Epidermal melanocyte (primary cell): ENCODE measurements at regions not wholly inside any gene's neighbourhood (a gene's known extent, or its start where the extent isn't known, plus 50 kb on each side); places are given as distances from the start of the nearest gene placed in this dataset.

Experiments
- DNase-seq: peaks from one replicate; pipeline ENCODE4 v3.0.0; 2011; ENCODE audit warnings: low spot score; ENCODE audit not compliant: insufficient read length

DNA sequence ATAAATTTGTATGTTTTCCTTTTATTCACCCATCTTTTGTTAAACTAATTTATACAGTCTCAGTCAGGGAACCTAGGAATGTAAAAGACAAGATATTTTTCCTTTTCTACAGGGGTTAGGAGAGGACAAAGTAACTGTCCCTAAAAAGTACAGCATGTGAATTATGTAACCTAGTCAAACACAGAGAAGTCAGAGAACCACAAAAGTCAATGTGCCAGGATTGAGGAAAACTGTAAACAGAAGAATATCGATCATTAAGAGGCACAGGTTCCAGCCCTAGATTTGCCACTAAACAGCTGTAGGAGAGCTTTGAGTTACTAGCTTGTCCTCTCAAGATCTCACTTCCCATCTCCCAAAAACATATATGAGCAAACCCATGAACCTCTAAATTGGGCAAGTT lies 550.9 kb upstream of the FAT3 start:
- no peak for DNase-seq

DNA sequence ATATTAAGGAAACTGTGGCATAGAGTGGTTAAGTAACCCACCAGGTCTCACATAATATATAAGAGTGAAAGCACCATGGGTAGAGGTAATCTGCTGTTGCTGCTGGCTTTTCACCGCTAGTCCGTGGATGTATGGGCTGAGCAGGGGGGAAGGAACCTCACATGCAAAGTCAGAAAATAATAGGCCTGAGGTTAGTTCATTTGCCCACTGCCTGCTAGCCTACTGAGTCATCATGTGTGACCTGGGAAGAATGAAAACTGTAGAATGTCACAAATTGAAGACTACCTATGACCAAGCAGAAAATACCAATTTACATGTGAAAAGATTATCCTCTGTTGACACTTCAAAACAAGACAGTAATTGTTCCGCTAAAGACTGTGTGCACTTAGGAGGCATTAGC lies 560.1 kb upstream of the FAT3 start:
- DNase-seq, result no peak

GRCh38 chr11:91660036-91660435 lies 564.6 kb upstream of the FAT3 start:
- no peak for DNase-seq

DNA sequence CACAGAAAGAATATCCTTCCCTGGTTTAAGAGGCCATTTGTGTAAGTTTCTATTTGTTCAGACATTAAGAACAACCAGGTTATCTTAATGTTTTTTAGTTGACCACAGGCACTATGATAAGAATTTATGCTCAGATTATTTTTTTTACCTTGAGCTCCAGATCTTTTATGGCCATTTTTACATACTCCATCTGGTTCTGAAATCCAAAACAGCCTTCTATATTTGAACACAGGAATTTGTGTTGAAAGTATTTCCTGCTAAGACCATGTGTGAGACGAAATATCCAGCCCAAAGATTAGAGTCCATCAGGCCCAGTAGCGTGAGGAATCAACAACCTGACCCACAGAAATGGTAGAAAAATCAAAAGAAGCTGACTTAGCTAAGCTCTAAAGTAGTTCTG lies 569.9 kb upstream of the FAT3 start:
- no peak for DNase-seq

- DNase-seq, result no peak
These were observed 571.4 kb upstream of the FAT3 start for GRCh38 chr11:91653079-91653754.

DNA sequence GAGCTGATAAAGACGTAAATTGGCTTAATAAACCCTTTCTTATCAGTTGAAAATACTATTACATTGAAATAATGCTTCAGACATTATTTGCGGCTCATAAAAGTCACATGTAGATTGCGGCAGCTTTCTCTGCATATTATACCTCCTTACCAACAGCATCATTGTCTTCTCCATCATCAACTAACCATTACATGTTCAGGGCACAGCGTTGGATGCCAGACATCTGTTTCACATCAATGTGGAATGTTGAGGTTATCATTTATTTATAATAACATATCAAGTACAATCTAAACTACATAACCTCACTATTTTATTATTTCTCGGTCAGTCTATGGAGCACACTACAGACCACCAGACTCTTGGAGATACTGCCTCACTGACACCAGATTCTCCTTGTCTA lies 573.8 kb upstream of the FAT3 start:
- DNase-seq, result no peak

DNA sequence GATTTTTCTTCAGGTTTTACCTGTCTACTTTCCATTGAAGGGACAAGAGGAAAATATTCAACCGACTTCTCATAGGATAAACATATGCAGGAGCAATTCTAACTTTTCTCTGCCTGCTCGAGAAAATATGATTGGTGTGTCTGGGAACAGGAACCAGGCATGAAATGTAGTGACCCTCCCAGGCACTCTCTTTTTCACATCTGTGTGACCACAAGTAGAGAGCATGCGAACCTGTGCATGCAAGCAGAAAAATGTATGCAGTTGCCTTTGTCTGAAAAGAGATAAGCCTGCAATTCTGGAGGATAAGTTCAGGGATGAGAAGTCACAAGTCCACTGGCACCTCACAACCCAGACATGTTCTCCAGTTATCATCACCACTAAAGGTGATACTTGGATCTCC lies 583.5 kb upstream of the FAT3 start:
- DNase-seq, result no peak

DNA sequence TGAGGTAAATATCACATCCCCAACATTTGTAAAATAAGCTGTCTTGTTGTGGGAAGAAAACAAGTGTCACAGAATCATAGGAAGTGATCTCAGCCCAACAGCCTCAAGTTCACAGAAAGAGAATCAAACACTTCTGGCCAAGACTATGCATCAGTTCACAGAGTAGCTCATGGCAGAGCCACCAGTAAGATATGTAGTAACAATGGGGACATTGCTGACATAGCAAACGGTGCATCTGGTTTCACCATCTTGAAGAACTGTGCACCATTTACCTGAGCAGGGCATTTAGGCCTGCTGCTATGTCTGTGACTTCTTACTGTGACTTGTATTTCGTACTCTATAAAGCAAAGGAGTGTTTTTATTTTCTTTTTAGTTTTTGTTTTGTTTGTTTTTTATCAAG lies 585.3 kb upstream of the FAT3 start:
- DNase-seq, result no peak

DNA sequence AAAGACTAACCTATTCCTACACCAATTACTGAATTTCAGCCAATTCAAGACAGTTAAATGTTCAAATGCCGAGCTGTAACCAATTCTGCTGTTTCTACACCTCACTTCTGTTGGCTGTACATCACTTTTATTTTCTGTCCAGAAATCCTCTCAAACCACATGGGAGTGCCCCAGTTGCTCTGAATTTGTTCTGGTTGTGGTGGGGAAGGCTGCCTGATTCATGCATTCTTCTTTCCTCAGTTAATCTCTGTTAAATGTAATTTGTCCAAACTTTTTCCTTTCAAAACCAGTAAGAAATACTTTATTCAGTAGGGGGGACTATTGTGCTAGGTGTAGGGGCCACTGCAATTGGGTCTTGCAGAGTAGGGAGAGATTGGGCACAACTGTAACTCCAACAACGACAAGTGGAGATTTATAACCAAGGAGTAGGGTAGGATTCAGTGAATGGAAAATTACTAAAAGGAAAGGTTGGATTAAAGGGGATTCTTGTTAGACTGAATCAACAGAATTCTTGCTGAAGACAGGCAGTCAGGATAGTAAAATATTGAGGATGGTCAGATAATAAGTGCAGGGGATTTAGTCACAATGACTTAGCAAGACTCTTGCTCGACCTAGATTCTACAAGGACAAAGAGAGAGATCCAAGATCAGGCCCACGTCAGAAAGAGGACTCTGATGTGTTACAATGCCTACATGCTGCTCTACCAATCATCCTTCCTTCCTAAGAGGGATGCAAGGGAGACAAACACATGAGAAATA lies 593.5 kb upstream of the FAT3 start:
- no peak for DNase-seq

GRCh38 chr11:91625495-91625894 lies 599.1 kb upstream of the FAT3 start:
- DNase-seq, result no peak

DNA sequence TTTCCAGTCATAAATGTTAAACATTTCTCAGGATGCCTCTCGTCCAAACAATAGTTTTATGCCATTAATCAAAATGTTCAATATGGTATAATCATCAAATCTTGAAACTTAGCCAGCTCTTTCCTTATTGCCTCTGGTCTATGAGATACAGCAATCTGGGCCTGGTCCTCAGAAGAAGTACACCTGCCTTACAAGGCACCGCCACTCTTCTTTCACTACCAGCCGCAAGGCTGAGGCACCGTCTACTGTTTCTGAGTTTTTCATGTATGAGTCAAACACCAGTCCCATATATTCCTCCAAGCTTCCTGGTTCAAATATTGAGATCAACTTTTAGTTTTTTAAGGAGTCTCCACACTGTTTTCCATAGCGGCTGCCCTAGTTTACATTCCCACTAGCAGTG lies 600.6 kb upstream of the FAT3 start:
- no peak for DNase-seq

DNA sequence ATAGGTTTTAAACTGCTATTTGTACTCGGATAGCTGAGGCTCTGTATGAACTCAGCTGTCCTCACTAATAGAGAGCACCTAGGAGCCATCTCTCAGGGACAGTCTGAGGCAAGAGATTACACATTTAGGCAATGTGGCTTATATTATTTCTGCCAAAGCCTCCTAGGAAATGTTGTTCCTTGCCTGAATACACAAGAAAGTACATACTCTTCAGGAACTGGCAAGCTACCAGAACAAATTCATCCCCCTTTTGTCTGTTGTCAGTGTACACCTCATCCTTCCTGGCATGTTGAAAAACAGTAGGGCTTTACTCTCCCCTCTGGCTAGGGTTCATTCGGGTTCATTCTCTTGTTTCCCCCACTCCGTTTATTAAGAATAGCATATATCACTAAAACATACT lies 615.9 kb upstream of the FAT3 start:
- DNase-seq, result no peak

GRCh38 chr11:91596111-91596510 lies 628.5 kb upstream of the FAT3 start:
- no peak for DNase-seq

DNA sequence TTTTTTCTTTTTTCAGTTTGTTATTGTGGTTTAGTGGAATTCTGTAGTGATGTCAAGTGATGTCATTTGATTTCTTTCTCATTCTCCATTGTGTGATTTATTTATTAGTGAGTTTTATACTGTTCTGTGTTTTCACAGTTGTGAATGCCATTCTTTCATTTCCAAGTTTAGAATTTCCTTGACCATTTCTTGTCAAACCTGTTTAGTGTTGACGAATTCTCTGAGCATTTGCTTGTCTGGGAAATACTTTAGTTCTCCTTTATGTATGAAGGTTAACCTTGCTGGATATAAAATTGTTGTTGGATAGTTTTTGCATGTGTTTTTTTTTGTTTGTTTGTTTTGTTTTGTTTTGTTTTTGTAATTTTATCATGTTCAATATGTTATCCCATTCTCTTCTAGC lies 633.6 kb upstream of the FAT3 start:
- no peak for DNase-seq

DNA sequence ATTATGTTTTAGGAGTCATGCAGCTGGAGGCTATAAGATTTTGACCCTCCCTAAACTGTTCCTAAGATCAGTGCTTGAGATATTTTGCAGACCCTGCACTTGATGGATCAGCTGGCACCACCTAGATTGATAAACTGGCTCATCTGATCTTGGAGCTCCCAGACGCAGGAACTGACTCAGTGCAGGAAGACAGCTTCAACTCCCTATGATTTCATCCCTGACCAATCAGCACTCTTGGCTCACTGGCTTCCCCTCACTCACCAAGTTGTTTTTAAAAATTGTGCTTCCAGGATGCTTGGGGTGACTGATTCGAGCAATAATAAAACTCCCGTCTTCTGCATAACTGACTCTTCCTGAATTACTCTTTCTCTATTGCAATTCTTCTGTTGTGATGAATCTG lies 637.5 kb upstream of the FAT3 start:
- DNase-seq, result no peak

DNA sequence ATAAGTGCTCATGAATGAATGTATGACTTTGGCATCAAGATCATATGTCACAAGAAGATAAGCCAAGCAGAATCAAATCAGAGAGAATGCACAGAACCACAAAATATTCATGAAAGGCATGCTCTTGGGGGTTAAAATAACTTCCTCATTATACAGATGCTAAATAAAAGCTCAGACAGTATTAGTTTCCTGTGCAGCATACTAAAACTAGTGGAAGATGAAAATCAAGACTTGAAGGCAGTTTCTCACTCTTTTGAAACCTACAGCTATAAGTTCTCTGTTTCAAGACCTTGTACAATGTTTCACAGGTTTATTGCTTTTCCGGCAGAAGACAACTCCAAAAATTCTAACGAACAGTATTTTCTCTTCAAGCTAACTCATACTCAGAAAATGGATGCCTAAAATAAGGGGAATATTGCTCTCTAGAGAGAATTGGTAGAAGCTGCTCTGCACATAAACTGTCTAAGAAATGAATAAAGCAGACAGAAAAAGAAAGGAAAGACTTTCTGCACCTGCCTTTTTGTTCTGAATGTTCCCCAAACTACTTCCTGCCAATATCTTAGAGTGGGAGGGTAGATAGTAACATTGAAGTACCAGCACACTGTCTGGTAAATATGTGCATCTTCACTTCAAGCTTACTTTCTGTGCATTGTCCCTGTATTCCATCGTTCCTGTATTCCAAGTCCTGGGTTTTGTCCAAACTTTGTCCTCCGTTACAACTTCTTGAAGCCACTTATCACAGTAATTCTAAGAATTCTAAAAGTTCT lies 639.4 kb upstream of the FAT3 start:
- no peak for DNase-seq

GRCh38 chr11:91563176-91563575 lies 661.4 kb upstream of the FAT3 start:
- no peak for DNase-seq

DNA sequence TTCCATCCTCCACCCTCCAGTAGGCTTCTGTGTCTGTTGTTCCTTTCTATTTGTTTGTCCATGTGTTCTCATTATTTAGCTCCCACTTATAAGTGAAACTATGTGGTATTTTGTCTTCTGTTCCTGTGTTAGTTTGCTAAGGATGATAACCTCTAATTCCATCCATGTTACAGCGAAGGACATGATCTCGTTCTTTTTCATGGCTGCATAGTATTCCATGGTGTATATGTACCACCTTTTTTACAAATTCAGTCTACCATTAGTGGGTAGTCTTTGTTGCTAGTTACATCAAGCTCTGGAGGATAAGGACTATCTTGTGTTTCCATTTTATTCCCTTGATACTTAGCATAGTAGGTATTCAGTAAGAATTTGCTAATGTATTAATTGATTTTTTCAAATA lies 664.2 kb upstream of the FAT3 start:
- DNase-seq, result no peak

- no peak for DNase-seq
These were observed 686.6 kb upstream of the FAT3 start for GRCh38 chr11:91538065-91538464.

GRCh38 chr11:91536366-91536765 lies 688.3 kb upstream of the FAT3 start:
- no peak for DNase-seq

- DNase-seq, result no peak
These were observed 695.7 kb upstream of the FAT3 start for GRCh38 chr11:91528965-91529364.

DNA sequence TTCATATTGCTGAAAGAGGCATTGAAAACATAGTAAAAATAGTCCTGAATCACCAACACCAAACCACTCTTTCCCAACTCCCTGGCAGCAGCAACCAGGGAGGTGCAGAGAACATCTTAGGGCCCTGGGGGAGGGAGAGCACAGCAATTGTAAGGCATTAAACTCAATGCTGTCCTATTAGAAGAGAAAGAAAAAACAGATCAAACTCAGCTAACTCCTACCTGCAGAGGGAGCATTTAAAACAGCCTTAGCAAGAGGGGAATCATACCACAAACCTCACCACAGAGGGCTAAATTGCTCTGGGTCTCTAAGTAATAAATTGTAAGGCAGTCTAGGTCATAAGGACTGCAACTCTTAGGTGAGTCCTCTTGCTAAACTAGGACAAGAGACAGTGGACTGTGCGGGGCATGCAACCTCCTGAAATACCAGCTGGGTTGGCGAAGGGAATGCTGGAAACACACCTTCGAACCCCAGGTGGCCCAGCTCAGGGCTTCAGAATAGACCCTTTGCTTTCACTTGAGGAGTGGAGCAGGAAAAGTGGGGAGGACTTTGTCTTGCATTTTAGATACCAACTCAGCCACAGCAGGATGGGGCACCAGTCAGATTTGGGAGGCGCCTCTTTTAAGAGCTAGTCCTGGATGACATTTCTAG lies 697.1 kb upstream of the FAT3 start:
- DNase-seq, result no peak
